ENCODE measurements at regions not wholly inside any gene's neighbourhood (a gene's known extent, or its start where the extent isn't known, plus 50 kb on each side); places are given as distances from the start of the nearest gene placed in this dataset.

- TF ChIP-seq CTCF (IDR thresholded peaks at IDR 0.05), result no peak
- TF ChIP-seq POLR2A (IDR thresholded peaks at IDR 0.05), result no peak
These were observed 279.9 kb downstream of the FAT3 start for GRCh38 chr11:92504534-92504933.
